Uterus (tissue), 3 donors: ENCODE measurements at regions not wholly inside any gene's neighbourhood (a gene's known extent, or its start where the extent isn't known, plus 50 kb on each side); places are given as distances from the start of the nearest gene placed in this dataset.

Source experiments
- DNase-seq, 2 donors: peaks; one replicate each; pipeline ENCODE4 v3.0.0-alpha.2; 2019 to 2020
- H3K27ac ChIP-seq, 2 donors: fragments of 200-600 bp; sonication (generic); 1 replicate in 1 of 2; 2 replicates in 1 of 2; pipeline ENCODE4 v1.5.1; 2016 to 2018
- H3K27me3 ChIP-seq, 2 donors: fragments of 200-600 bp; sonication (generic); one replicate each; pipeline ENCODE4 v1.5.1; 2018 to 2019; ENCODE audit warnings: control low read depth in 1 of 2
- H3K36me3 ChIP-seq, 2 donors: fragments of 200-600 bp; sonication (generic); one replicate each; pipeline ENCODE4 v1.5.1; 2019; ENCODE audit warnings: control low read depth in 1 of 2
- H3K4me1 ChIP-seq, 2 donors: fragments of 200-600 bp; sonication (generic); one replicate each; pipeline ENCODE4 v1.5.1; 2018 to 2019; ENCODE audit warnings: control low read depth in 1 of 2
- H3K4me3 ChIP-seq, 2 donors: fragments of 200-600 bp; sonication (generic); 1 replicate in 1 of 2; 2 replicates in 1 of 2; pipeline ENCODE4 v1.5.1; 2018 to 2019; ENCODE audit warnings: mild to moderate bottlenecking in 1 of 2
- H3K9me3 ChIP-seq, 2 donors: fragments of 200-600 bp; sonication (generic); one replicate each; pipeline ENCODE4 v1.5.1; 2019; ENCODE audit warnings: control low read depth in 1 of 2
- CTCF ChIP-seq, 4 experiments: fragments of 200-600 bp in 2 of 4; fragments of 450-650 bp in 2 of 4; sonication (generic) in 2 of 4; IDR thresholded peaks; one replicate each; pipeline ENCODE4 v1.5.1; 2016 to 2019; ENCODE audit warnings: antibody characterized with exemption in 4 of 4, mild to moderate bottlenecking in 2 of 4, moderate library complexity in 1 of 4
- POLR2A ChIP-seq, 2 donors: fragments of 450-650 bp; IDR thresholded peaks; one replicate each; pipeline ENCODE4 v1.6.1; 2016; ENCODE audit warnings: antibody characterized with exemption in 2 of 2, mild to moderate bottlenecking in 1 of 2, moderate library complexity in 1 of 2
- intact Hi-C: fragments of 100-400 bp; cut with DNase I; formaldehyde crosslinking; loops from one replicate; pipeline ENCODE4 v1.15.1; 2023; ENCODE audit warnings: low total_unique reads
- donor health status: DM: yes; HTN: yes; CAD: no.

GRCh38 chr2:13745330-13745729, 887.2 kb upstream of the LRATD1 start:
- no peaks in the 10 kb centered on the region for H3K27me3 ChIP-seq
- no peak overlapping the region for H3K4me3 ChIP-seq
- intact Hi-C loops = no loop called here
- no peak overlapping the region for H3K27ac ChIP-seq
- no peaks in the 10 kb centered on the region for H3K36me3 ChIP-seq
- no peaks in the 10 kb centered on the region for H3K4me1 ChIP-seq
- H3K9me3 ChIP-seq = no peaks in the 10 kb centered on the region
- no peak for DNase-seq
- TF ChIP-seq CTCF (IDR thresholded peaks at IDR 0.05) (no peak), POLR2A (IDR thresholded peaks at IDR 0.05) (no peak)

GRCh38 chr2:13751955-13752354, 880.6 kb upstream of the LRATD1 start:
- Histone ChIP-seq H3K4me1 (no peaks in the 10 kb centered on the region), H3K36me3 (no peaks in the 10 kb centered on the region), H3K9me3 (no peaks in the 10 kb centered on the region), H3K4me3 (no peak overlapping the region), H3K27me3 (no peaks in the 10 kb centered on the region), H3K27ac (no peak overlapping the region)
- intact Hi-C loops = no loop called here
- no peak for TF ChIP-seq POLR2A (IDR thresholded peaks at IDR 0.05)
- no peak for TF ChIP-seq CTCF (IDR thresholded peaks at IDR 0.05)
- no peak for DNase-seq

- intact Hi-C loops = no loop called here
- no peak for TF ChIP-seq POLR2A (IDR thresholded peaks at IDR 0.05)
- TF ChIP-seq CTCF (IDR thresholded peaks at IDR 0.05) = no peak
Measured at GRCh38 chr2:13758412-13758811, 874.1 kb upstream of the LRATD1 start.

GRCh38 chr2:13768274-13768673, 864.2 kb upstream of the LRATD1 start:
- DNase-seq = no peak
- no peak overlapping the region for H3K4me3 ChIP-seq
- no peaks in the 10 kb centered on the region for H3K36me3 ChIP-seq
- TF ChIP-seq CTCF (IDR thresholded peaks at IDR 0.05) (no peak), POLR2A (IDR thresholded peaks at IDR 0.05) (no peak)
- H3K27me3 ChIP-seq = no peaks in the 10 kb centered on the region
- intact Hi-C loops = no loop called here
- H3K9me3 ChIP-seq = no peaks in the 10 kb centered on the region
- H3K4me1 ChIP-seq = no peaks in the 10 kb centered on the region
- no peak overlapping the region for H3K27ac ChIP-seq

More at GRCh38 chr2:13758412-13758811, 874.1 kb upstream of the LRATD1 start:
- H3K9me3 ChIP-seq = no peaks in the 10 kb centered on the region
- no peak for DNase-seq
- no peak overlapping the region for H3K4me3 ChIP-seq
- H3K27me3 ChIP-seq = no peaks in the 10 kb centered on the region
- H3K4me1 ChIP-seq = no peaks in the 10 kb centered on the region
- H3K36me3 ChIP-seq = no peaks in the 10 kb centered on the region
- H3K27ac ChIP-seq = no peak overlapping the region

- Histone ChIP-seq H3K27ac (no peak overlapping the region), H3K4me1 (no peaks in the 10 kb centered on the region), H3K27me3 (no peaks in the 10 kb centered on the region), H3K9me3 (no peaks in the 10 kb centered on the region), H3K4me3 (no peak overlapping the region), H3K36me3 (no peaks in the 10 kb centered on the region)
- no peak for DNase-seq
- intact Hi-C loops = no loop called here
- no peak for TF ChIP-seq POLR2A (IDR thresholded peaks at IDR 0.05)
- TF ChIP-seq CTCF (IDR thresholded peaks at IDR 0.05) = no peak
Measured at GRCh38 chr2:13770279-13770678, 862.2 kb upstream of the LRATD1 start.
